ENCODE measurements at regions not wholly inside any gene's neighbourhood (a gene's known extent, or its start where the extent isn't known, plus 50 kb on each side); places are given as distances from the start of the nearest gene placed in this dataset.

DNA sequence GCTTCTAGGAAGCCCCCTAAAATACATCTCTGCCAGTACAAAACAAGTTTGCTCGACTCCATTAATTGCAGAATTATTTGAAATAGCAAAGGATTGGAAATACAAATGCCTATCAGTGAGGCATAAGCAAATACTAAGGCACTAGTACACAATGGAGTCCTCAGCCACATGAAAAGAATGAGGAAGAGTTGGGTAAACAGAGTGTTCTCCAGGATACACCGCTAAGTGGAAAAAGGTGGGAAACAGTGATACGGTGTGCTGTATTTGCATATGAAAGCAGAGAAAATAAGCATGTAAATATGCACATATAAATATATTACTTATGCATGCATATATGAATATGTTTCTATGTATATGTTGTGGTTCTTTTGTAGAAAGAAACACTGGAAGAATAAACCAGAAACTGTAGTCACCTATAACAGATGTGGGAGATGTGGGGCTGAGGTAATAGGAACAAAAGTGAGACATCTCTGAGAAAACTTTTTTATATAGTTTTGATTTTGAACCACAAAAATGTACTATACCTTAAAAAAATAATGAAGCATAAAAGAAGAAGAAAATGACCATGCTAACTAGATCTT lies 143.4 kb upstream of the MYLIP start:
- H3K4me3 ChIP-seq (ENCODE audit: low read depth in 1 of 2, low read length in 2 of 2): no peak overlapping the region
- no peaks in the 10 kb centered on the region for H3K27me3 ChIP-seq (ENCODE audit: control insufficient read depth in 1 of 2, insufficient read depth in 2 of 2, low read length in 2 of 2)
- no peaks in the 10 kb centered on the region for H3K4me1 ChIP-seq (ENCODE audit: control insufficient read depth in 1 of 2, insufficient read depth in 2 of 2, low read length in 2 of 2)
- no peak overlapping the region for H3K9ac ChIP-seq (ENCODE audit: low read depth in 1 of 2, low read length in 2 of 2)
- no peaks in the 10 kb centered on the region for H3K9me3 ChIP-seq (ENCODE audit: control insufficient read depth in 1 of 2, low read length in 2 of 2)
- no peaks in the 10 kb centered on the region for H3K36me3 ChIP-seq (ENCODE audit: control insufficient read depth in 1 of 2, insufficient read depth in 2 of 2, low read length in 2 of 2)
- H3K27ac ChIP-seq (ENCODE audit: low read depth, low read length): no peak overlapping the region

DNA sequence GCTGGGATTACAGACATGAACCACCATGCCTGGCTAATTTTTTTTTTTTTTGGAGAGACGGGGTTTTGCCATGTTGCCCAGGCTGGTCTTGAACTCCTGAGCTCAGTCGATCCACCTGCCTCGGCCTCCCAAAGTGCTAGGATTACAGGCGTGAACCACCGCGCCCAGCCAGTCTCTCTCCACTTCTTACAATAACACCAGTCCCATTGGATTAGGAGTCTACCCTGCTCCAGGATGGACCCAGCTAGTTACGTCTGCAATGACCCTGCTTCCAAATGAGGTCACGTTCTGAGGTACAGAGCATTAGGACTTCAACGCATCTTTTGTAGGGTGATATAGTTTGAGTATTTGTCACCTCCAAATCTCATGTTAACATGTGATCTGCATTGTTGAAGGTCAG lies 146.9 kb upstream of the MYLIP start:
- no peaks in the 10 kb centered on the region for H3K9me3 ChIP-seq (ENCODE audit: control insufficient read depth in 1 of 2, low read length in 2 of 2)
- H3K9ac ChIP-seq (ENCODE audit: low read depth in 1 of 2, low read length in 2 of 2): no peak overlapping the region
- no peak overlapping the region for H3K27ac ChIP-seq (ENCODE audit: low read depth, low read length)
- no peak overlapping the region for H3K4me3 ChIP-seq (ENCODE audit: low read depth in 1 of 2, low read length in 2 of 2)
- no peaks in the 10 kb centered on the region for H3K36me3 ChIP-seq (ENCODE audit: control insufficient read depth in 1 of 2, insufficient read depth in 2 of 2, low read length in 2 of 2)
- no peaks in the 10 kb centered on the region for H3K27me3 ChIP-seq (ENCODE audit: control insufficient read depth in 1 of 2, insufficient read depth in 2 of 2, low read length in 2 of 2)
- H3K4me1 ChIP-seq (ENCODE audit: control insufficient read depth in 1 of 2, insufficient read depth in 2 of 2, low read length in 2 of 2): peaks cover 0 to 12% of the 10 kb centered on the region in 2 donors

DNA sequence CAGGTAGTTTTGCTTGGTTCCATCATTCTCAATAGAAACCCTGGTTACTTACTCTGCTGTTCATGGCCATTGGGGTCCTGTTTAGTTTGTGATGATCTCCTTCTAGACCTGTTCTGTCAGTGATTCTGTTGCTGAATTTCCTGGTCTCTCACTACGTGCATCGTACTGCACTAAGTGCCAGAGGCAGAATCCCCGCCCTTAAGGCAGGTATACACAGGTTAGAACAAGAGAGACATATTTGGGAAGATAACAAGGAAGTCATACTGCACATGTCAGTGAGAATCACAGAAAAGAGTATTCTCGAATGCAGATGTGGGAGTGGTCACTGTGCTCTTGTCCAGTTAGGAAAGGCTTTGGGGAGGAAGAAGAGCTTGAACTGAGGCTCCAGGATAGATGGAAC lies 148.1 kb upstream of the MYLIP start:
- Histone ChIP-seq H3K27ac (ENCODE audit: low read depth, low read length) (no peak overlapping the region), H3K9ac (ENCODE audit: low read depth in 1 of 2, low read length in 2 of 2) (no peak overlapping the region), H3K4me1 (ENCODE audit: control insufficient read depth in 1 of 2, insufficient read depth in 2 of 2, low read length in 2 of 2) (peaks cover 0 to 12% of the 10 kb centered on the region in 2 donors), H3K36me3 (ENCODE audit: control insufficient read depth in 1 of 2, insufficient read depth in 2 of 2, low read length in 2 of 2) (no peaks in the 10 kb centered on the region), H3K4me3 (ENCODE audit: low read depth in 1 of 2, low read length in 2 of 2) (no peak overlapping the region), H3K9me3 (ENCODE audit: control insufficient read depth in 1 of 2, low read length in 2 of 2) (no peaks in the 10 kb centered on the region), H3K27me3 (ENCODE audit: control insufficient read depth in 1 of 2, insufficient read depth in 2 of 2, low read length in 2 of 2) (no peaks in the 10 kb centered on the region)

DNA sequence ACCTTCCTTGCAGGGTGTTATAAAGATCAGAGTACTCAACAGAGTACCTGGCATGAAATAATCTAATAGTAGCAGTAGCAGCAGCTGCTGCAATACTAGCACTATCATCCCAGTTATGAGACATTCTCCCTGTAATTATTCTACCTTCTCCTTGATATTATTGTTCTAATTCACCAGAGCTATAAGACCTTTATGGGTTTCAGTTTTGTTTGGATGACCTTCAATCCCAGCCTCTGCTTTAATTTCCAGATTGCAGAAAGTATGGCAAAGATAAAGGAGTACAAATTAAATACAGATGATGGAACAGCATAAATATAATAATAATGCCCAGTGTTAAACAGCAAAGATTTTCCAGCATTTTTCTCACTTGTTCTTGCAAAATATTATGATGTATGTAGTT lies 150.5 kb upstream of the MYLIP start:
- Histone ChIP-seq H3K27ac (ENCODE audit: low read depth, low read length) (no peak overlapping the region), H3K27me3 (ENCODE audit: control insufficient read depth in 1 of 2, insufficient read depth in 2 of 2, low read length in 2 of 2) (no peaks in the 10 kb centered on the region), H3K4me3 (ENCODE audit: low read depth in 1 of 2, low read length in 2 of 2) (no peak overlapping the region), H3K9me3 (ENCODE audit: control insufficient read depth in 1 of 2, low read length in 2 of 2) (peaks cover 3% of the 10 kb centered on the region in 2 donors), H3K9ac (ENCODE audit: low read depth in 1 of 2, low read length in 2 of 2) (no peak overlapping the region), H3K4me1 (ENCODE audit: control insufficient read depth in 1 of 2, insufficient read depth in 2 of 2, low read length in 2 of 2) (peaks cover 0 to 12% of the 10 kb centered on the region in 2 donors), H3K36me3 (ENCODE audit: control insufficient read depth in 1 of 2, insufficient read depth in 2 of 2, low read length in 2 of 2) (no peaks in the 10 kb centered on the region)

DNA sequence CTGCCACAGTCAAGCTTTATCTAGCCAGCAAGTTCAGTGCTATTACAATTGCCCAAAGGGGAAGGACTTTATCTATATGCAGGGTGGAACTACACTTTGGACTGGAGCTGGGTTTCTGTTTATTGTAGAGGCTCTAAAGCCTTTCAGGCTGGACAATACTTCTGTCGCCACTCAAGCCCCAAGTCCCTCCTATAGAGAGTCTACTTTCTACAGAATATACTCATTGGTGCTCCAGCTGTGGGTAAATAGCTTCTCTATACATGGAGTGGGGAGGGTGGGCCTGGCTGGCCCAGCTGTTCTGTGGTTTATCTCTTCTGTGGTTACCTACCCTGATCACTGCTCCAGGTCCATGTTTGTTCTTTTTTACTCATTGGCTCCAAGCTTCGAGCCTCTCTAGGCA lies 151.8 kb upstream of the MYLIP start:
- Histone ChIP-seq H3K4me3 (ENCODE audit: low read depth in 1 of 2, low read length in 2 of 2) (peak overlapping the region in 1 of 2 donors; percentile 6), H3K27me3 (ENCODE audit: control insufficient read depth in 1 of 2, insufficient read depth in 2 of 2, low read length in 2 of 2) (no peaks in the 10 kb centered on the region), H3K9me3 (ENCODE audit: control insufficient read depth in 1 of 2, low read length in 2 of 2) (peaks cover 3% of the 10 kb centered on the region in 2 donors), H3K27ac (ENCODE audit: low read depth, low read length) (no peak overlapping the region), H3K4me1 (ENCODE audit: control insufficient read depth in 1 of 2, insufficient read depth in 2 of 2, low read length in 2 of 2) (peaks cover 0 to 12% of the 10 kb centered on the region in 2 donors), H3K36me3 (ENCODE audit: control insufficient read depth in 1 of 2, insufficient read depth in 2 of 2, low read length in 2 of 2) (no peaks in the 10 kb centered on the region), H3K9ac (ENCODE audit: low read depth in 1 of 2, low read length in 2 of 2) (no peak overlapping the region)

DNA sequence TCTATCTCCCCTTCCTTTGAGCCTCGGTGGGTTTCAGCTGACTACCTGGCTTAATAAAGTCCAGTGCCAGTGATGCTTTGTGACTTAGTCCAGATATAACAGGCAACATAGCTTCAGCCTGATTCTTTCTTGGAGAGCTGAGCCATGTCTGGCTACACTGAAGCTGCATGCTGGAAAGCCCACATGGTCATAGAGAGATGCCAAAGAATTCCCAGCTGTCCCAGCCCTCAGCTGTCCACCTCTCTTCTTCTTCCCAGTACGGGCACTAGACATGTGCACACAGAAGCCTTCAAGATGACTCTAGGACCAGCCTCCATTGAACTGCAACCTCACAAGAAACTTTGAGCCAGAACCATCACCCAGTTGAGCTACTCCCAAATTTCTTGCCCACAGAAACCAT lies 154.1 kb upstream of the MYLIP start:
- Histone ChIP-seq H3K4me3 (ENCODE audit: low read depth in 1 of 2, low read length in 2 of 2) (no peak overlapping the region), H3K36me3 (ENCODE audit: control insufficient read depth in 1 of 2, insufficient read depth in 2 of 2, low read length in 2 of 2) (no peaks in the 10 kb centered on the region), H3K9me3 (ENCODE audit: control insufficient read depth in 1 of 2, low read length in 2 of 2) (peaks cover 3% of the 10 kb centered on the region in 2 donors), H3K27ac (ENCODE audit: low read depth, low read length) (no peak overlapping the region), H3K4me1 (ENCODE audit: control insufficient read depth in 1 of 2, insufficient read depth in 2 of 2, low read length in 2 of 2) (peaks cover 0 to 12% of the 10 kb centered on the region in 2 donors), H3K27me3 (ENCODE audit: control insufficient read depth in 1 of 2, insufficient read depth in 2 of 2, low read length in 2 of 2) (no peaks in the 10 kb centered on the region), H3K9ac (ENCODE audit: low read depth in 1 of 2, low read length in 2 of 2) (no peak overlapping the region)

DNA sequence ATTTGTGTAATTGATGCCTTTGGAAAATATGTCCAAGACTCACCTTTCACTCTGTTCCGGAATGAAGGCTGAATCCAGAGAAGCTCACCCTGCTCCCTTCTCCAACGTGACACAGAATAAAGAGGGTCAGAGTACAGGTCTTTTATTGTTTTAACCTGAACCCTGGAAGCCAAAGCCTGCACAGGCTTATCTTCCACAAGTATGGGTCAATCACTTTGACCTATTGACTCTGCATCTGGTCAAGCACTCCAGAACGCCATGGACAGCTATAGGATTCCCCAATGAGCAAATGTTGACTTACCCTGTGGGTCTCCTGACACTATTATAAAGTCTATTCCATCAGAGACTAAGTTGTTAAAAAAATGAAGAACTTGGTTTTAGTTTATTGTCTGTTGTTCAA lies 158.4 kb upstream of the MYLIP start:
- Histone ChIP-seq H3K9ac (ENCODE audit: low read depth in 1 of 2, low read length in 2 of 2) (no peak overlapping the region), H3K27ac (ENCODE audit: low read depth, low read length) (no peak overlapping the region), H3K4me1 (ENCODE audit: control insufficient read depth in 1 of 2, insufficient read depth in 2 of 2, low read length in 2 of 2) (no peaks in the 10 kb centered on the region), H3K4me3 (ENCODE audit: low read depth in 1 of 2, low read length in 2 of 2) (no peak overlapping the region), H3K9me3 (ENCODE audit: control insufficient read depth in 1 of 2, low read length in 2 of 2) (peaks cover 3% of the 10 kb centered on the region in 2 donors), H3K36me3 (ENCODE audit: control insufficient read depth in 1 of 2, insufficient read depth in 2 of 2, low read length in 2 of 2) (no peaks in the 10 kb centered on the region), H3K27me3 (ENCODE audit: control insufficient read depth in 1 of 2, insufficient read depth in 2 of 2, low read length in 2 of 2) (no peaks in the 10 kb centered on the region)

DNA sequence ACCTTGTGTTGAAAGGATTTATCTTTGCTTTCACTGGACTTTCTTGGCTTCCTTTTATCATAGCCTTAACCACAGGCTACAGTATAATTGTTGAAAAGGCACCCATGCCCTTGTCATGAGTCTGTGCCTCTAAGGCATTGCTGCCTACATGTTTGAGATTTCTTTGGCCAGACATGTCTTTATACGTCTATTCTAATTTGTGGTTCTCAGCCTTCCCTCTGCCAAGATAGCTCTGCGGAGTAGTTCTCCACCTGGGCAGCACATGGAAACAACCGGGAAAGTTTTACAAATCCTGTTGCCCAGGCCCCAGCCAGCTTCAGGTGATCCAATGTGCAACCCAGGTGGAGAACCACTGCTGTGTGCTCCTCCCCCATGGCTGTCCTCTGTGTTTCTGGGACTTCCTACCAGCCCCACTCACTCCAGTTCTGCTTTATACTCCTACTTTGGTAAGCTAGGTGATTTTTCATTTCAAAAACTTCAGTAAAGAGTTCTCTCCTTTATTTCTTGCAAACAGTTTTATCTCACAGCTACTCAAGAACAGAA lies 159.6 kb upstream of the MYLIP start:
- Histone ChIP-seq H3K9me3 (ENCODE audit: control insufficient read depth in 1 of 2, low read length in 2 of 2) (peaks cover 3% of the 10 kb centered on the region in 2 donors), H3K27ac (ENCODE audit: low read depth, low read length) (no peak overlapping the region), H3K9ac (ENCODE audit: low read depth in 1 of 2, low read length in 2 of 2) (no peak overlapping the region), H3K27me3 (ENCODE audit: control insufficient read depth in 1 of 2, insufficient read depth in 2 of 2, low read length in 2 of 2) (no peaks in the 10 kb centered on the region), H3K4me3 (ENCODE audit: low read depth in 1 of 2, low read length in 2 of 2) (no peak overlapping the region), H3K36me3 (ENCODE audit: control insufficient read depth in 1 of 2, insufficient read depth in 2 of 2, low read length in 2 of 2) (no peaks in the 10 kb centered on the region), H3K4me1 (ENCODE audit: control insufficient read depth in 1 of 2, insufficient read depth in 2 of 2, low read length in 2 of 2) (no peaks in the 10 kb centered on the region)

DNA sequence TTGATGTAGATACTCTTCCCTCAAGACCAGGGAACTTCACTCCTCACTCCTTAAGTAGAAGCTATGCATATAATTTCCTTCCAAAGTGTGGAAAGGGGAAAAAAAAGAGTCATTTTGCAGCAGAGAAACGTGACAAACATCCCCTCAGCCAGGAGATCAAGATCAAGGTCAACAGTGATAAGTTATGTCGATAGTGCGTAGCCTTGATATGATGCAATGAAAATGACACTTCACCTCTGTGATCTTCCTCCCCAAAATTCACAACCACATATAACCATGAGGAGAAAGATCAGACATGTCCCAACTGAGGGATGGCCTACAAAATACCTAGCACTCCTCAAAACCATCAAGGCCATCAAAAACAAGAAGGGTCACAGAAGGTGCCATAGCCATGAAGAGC lies 160.4 kb upstream of the MYLIP start:
- H3K27me3 ChIP-seq (ENCODE audit: control insufficient read depth in 1 of 2, insufficient read depth in 2 of 2, low read length in 2 of 2): no peaks in the 10 kb centered on the region
- no peak overlapping the region for H3K27ac ChIP-seq (ENCODE audit: low read depth, low read length)
- no peaks in the 10 kb centered on the region for H3K4me1 ChIP-seq (ENCODE audit: control insufficient read depth in 1 of 2, insufficient read depth in 2 of 2, low read length in 2 of 2)
- H3K4me3 ChIP-seq (ENCODE audit: low read depth in 1 of 2, low read length in 2 of 2): no peak overlapping the region
- no peaks in the 10 kb centered on the region for H3K36me3 ChIP-seq (ENCODE audit: control insufficient read depth in 1 of 2, insufficient read depth in 2 of 2, low read length in 2 of 2)
- H3K9ac ChIP-seq (ENCODE audit: low read depth in 1 of 2, low read length in 2 of 2): no peak overlapping the region
- no peaks in the 10 kb centered on the region for H3K9me3 ChIP-seq (ENCODE audit: control insufficient read depth in 1 of 2, low read length in 2 of 2)

DNA sequence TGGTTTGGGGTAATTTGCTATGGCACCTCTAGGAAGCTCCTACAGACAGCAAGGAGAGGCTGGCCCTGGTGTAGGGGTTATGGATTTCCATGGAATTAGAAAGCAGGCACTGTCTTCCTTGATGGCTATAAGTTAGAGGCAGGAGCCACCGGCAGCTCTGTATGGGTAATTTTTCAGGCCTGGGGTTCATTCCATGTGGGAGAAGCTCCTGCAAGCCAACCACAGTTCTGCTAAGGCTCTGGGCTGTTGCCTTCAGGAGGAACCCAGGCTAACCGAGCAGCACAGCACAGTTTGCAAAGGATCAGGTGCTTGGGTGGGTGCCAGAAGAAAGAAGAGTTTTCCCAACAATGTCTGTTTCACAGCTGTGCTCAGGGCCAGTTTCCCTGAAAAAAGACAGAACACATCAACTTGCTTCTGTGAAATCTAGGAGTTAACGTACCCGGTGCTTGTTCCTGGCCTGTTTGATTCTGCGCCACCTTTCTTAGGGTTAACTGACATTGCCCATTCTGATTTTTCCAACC lies 162.8 kb upstream of the MYLIP start:
- H3K27ac ChIP-seq (ENCODE audit: low read depth, low read length): no peak overlapping the region
- no peaks in the 10 kb centered on the region for H3K9me3 ChIP-seq (ENCODE audit: control insufficient read depth in 1 of 2, low read length in 2 of 2)
- H3K9ac ChIP-seq (ENCODE audit: low read depth in 1 of 2, low read length in 2 of 2): no peak overlapping the region
- H3K36me3 ChIP-seq (ENCODE audit: control insufficient read depth in 1 of 2, insufficient read depth in 2 of 2, low read length in 2 of 2): no peaks in the 10 kb centered on the region
- no peaks in the 10 kb centered on the region for H3K27me3 ChIP-seq (ENCODE audit: control insufficient read depth in 1 of 2, insufficient read depth in 2 of 2, low read length in 2 of 2)
- H3K4me3 ChIP-seq (ENCODE audit: low read depth in 1 of 2, low read length in 2 of 2): no peak overlapping the region
- H3K4me1 ChIP-seq (ENCODE audit: control insufficient read depth in 1 of 2, insufficient read depth in 2 of 2, low read length in 2 of 2): no peaks in the 10 kb centered on the region

Measured in duodenal mucosa (tissue), 2 donors.